AG04450 (cell line): ENCODE measurements at regions not wholly inside any gene's neighbourhood (a gene's known extent, or its start where the extent isn't known, plus 50 kb on each side); places are given as distances from the start of the nearest gene placed in this dataset.

Source experiments
- CTCF ChIA-PET: fragments of 300-600, 350-600 bp; formaldehyde crosslinking; extraction: SDS; loops from one replicate; lab custom pipeline; 2022; ENCODE audit warnings: antibody characterized with exemption, inconsistent platforms; lab: Charles Lee
- POLR2A ChIA-PET: fragments of 350-600 bp; formaldehyde crosslinking; extraction: SDS; loops from one replicate; lab custom pipeline; 2021; ENCODE audit warnings: antibody characterized with exemption, inconsistent platforms; lab: Yijun Ruan, JAX
- DNase-seq: peaks from one replicate; pipeline ENCODE4 v3.0.0-alpha.2; 2011; ENCODE audit warnings: low read depth, low spot score
- H3K27ac ChIP-seq: one replicate; pipeline ENCODE4 v1.5.1; 2012; ENCODE audit warnings: low read depth, low read length, control low read depth
- H3K27me3 ChIP-seq: one replicate; pipeline ENCODE4 v1.6.0; 2012; ENCODE audit warnings: low read length; ENCODE audit not compliant: control insufficient read depth, insufficient read depth
- H3K4me3 ChIP-seq: 2 replicates; pipeline ENCODE4 v1.5.1; 2011; ENCODE audit warnings: mild to moderate bottlenecking, low read depth, low read length, control low read depth
- H3K9me3 ChIP-seq: 2 replicates; pipeline ENCODE4 v1.5.1; 2012; ENCODE audit warnings: low read length; ENCODE audit not compliant: control insufficient read depth, insufficient read depth
- TF ChIP-seq, protein P1 (sequence below): IDR thresholded peaks from 2 replicates; pipeline ENCODE4 v1.5.1; 2011; ENCODE audit warnings: low read depth, low read length, control low read depth, inconsistent platforms

DNA sequence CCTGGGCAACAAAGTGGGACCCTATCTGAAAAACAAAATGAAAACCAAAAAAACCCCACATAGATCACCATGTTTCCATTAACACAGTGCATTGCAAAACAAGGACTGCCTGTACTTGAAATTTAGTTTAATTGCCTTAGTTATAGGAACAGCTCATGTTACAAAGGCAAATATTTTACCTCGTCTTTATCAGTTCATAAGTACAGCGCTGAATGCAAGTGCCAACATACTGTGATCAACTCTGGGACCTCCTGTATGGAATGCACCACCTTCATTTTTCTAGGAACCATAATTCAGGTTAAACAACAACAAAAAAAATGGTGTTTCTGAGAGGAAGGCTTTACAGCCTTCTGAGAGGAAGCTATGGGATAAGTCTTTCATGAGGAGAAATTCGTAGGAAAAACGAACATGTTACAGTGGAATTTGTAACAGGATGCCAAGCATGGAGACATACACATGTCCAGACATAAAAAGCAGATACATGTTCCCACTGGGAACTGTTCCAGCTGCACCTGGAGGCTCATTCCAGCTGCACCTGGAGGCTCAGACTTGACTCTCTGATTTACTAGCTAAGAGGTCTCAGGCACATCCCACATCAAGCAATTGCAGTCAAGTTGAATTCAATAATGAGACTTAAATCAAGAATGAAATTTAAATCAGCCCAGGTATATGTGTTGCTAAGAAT is 821.3 kb downstream of the NLGN4Y start:
- Histone ChIP-seq H3K27ac (no peak overlapping the region), H3K9me3 (no peaks in the 10 kb centered on the region), H3K27me3 (no peaks in the 10 kb centered on the region), H3K4me3 (no peak overlapping the region)
- TF ChIP-seq, protein P1, sequence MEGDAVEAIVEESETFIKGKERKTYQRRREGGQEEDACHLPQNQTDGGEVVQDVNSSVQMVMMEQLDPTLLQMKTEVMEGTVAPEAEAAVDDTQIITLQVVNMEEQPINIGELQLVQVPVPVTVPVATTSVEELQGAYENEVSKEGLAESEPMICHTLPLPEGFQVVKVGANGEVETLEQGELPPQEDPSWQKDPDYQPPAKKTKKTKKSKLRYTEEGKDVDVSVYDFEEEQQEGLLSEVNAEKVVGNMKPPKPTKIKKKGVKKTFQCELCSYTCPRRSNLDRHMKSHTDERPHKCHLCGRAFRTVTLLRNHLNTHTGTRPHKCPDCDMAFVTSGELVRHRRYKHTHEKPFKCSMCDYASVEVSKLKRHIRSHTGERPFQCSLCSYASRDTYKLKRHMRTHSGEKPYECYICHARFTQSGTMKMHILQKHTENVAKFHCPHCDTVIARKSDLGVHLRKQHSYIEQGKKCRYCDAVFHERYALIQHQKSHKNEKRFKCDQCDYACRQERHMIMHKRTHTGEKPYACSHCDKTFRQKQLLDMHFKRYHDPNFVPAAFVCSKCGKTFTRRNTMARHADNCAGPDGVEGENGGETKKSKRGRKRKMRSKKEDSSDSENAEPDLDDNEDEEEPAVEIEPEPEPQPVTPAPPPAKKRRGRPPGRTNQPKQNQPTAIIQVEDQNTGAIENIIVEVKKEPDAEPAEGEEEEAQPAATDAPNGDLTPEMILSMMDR, result no peak
- ChIA-PET CTCF (no interaction called here), POLR2A (no interaction called here)
- no peak for DNase-seq

DNA sequence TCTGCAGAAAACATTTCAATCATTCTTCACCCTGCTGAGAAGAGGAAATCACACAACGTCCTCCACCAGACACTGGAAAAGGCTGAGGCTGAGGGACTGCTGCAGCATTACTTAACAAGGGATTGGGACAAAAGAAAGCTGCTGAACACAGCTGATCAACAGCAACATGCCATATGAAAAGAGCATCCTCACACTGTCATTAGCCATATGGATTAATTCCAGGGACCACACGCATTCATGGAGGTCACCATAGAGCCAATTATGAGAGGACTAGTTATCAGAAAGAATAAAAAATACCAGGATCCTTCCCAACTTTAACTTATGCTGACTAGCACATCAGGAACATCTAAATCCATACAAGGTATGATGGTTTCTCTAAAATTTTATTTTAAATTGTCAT is 825.0 kb downstream of the NLGN4Y start:
- TF ChIP-seq, protein P1, result no peak
- Histone ChIP-seq H3K27me3 (no peaks in the 10 kb centered on the region), H3K9me3 (no peaks in the 10 kb centered on the region), H3K4me3 (no peak overlapping the region), H3K27ac (no peak overlapping the region)
- DNase-seq, result no peak
- ChIA-PET CTCF (no interaction called here), POLR2A (no interaction called here)

DNA sequence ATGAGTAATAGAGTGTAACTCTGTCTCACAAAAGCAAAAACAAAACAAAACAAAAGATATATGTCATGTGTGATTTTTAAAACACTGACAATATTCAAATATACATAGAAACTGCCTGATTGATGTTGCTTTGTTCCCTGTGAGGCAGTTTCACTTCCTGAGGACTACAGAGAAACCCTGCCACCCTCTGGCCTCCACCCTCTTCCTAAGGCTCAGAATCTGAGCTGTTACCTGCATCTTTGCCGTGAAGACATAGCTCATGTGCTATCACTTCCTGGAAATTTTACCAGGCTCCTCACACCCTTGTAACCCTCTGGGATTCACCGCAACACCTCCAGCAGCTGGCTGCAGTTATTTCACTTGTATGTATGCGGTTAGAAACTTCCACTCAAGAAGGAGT is 831.0 kb downstream of the NLGN4Y start:
- no peaks in the 10 kb centered on the region for H3K27me3 ChIP-seq
- ChIA-PET CTCF (no interaction called here), POLR2A (no interaction called here)
- H3K9me3 ChIP-seq, result no peaks in the 10 kb centered on the region
- H3K27ac ChIP-seq, result no peak overlapping the region
- H3K4me3 ChIP-seq, result no peak overlapping the region
- TF ChIP-seq, protein P1, result no peak
- DNase-seq, result no peak

DNA sequence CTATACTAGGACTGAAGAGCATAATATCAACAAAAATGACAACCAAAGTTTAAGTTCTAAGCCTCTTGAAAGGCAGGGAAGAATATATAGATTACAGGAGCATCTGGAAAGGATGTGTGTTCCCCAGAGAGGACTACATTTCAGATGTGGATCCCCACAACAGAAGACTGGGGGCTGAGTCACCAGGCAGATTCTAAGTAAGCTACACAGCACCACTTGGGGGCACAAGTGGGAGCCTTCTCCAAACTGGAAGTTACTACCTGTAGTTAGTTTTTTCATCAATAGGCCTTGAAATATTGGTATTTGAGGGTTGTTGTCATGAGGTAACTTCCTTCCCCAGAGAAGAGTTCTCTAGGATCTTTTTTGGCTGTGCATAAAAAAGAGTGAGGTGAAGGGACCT is 836.1 kb downstream of the NLGN4Y start:
- DNase-seq, result no peak
- ChIA-PET POLR2A (no interaction called here), CTCF (interaction anchor here (0.7 kb wide), 1 partner anchor 239 kb away, joined by 3 read pairs; no protein-coding TSS in a partner anchor)
- no peaks in the 10 kb centered on the region for H3K9me3 ChIP-seq
- no peak overlapping the region for H3K27ac ChIP-seq
- H3K4me3 ChIP-seq, result no peak overlapping the region
- H3K27me3 ChIP-seq, result no peaks in the 10 kb centered on the region
- TF ChIP-seq, protein P1, result peak; percentile 32

DNA sequence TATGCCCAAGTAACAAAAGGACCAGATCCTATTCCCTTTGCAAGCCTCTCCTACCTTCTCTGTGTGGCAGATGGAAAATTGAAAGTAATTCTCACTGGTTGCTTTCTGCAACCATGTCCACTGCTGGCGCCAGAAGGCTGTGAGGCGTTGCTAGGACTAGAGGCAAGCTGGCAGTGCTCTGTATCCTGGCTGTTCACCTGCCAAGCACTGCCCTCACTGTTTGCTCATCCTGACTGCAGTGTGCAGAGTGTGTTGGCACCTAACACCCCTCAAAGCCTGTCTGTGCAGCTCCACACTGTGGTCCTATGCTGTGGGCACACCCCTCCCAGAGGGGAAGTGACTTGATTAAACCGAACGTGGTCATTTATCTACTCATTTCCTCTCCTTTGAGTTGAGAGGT is 840.7 kb downstream of the NLGN4Y start:
- Histone ChIP-seq H3K27me3 (no peaks in the 10 kb centered on the region), H3K4me3 (no peak overlapping the region), H3K9me3 (no peaks in the 10 kb centered on the region), H3K27ac (no peak overlapping the region)
- TF ChIP-seq, protein P1, result no peak
- DNase-seq, result no peak
- CTCF ChIA-PET, result no interaction called here
- POLR2A ChIA-PET, result no interaction called here
